Endodermal cell (in vitro differentiated cells): ENCODE measurements at regions not wholly inside any gene's neighbourhood (a gene's known extent, or its start where the extent isn't known, plus 50 kb on each side); places are given as distances from the start of the nearest gene placed in this dataset.
A peak's percentile ranks its signal among the peaks of the same experiment; 100 is the strongest.

Experiments
- DNase-seq: peaks from one replicate; pipeline ENCODE4 v3.0.0-alpha.2; 2017
- H3K27ac ChIP-seq: 2 replicates; pipeline ENCODE4 v1.5.1; 2013; ENCODE audit warnings: mild to moderate bottlenecking, low read depth, low read length, moderate library complexity
- H3K27me3 ChIP-seq: 2 replicates; pipeline ENCODE4 v1.6.1; 2013; ENCODE audit warnings: mild to moderate bottlenecking, low read length, moderate library complexity; ENCODE audit not compliant: insufficient read depth, control insufficient read depth, poor library complexity, severe bottlenecking
- H3K36me3 ChIP-seq: 2 replicates; pipeline ENCODE4 v1.7.0; 2013; ENCODE audit warnings: mild to moderate bottlenecking, low read length, moderate library complexity; ENCODE audit not compliant: control insufficient read depth, insufficient read depth
- H3K4me1 ChIP-seq: one replicate; pipeline ENCODE4 v1.7.0; 2013; ENCODE audit warnings: low read length; ENCODE audit not compliant: control insufficient read depth, insufficient read depth
- H3K4me3 ChIP-seq: 2 replicates; pipeline ENCODE4 v1.5.1; 2013; ENCODE audit warnings: mild to moderate bottlenecking, low read length, moderate library complexity
- H3K9ac ChIP-seq: 2 replicates; pipeline ENCODE4 v1.6.1; 2013; ENCODE audit warnings: mild to moderate bottlenecking, low read length, moderate library complexity; ENCODE audit not compliant: poor library complexity, severe bottlenecking; ENCODE audit errors: extremely low read depth
- H3K9me3 ChIP-seq: 2 replicates; pipeline ENCODE4 v1.6.1; 2013; ENCODE audit warnings: mild to moderate bottlenecking, low read length, moderate library complexity; ENCODE audit not compliant: control insufficient read depth
- H3K27ac Mint-ChIP-seq: 2 replicates; pipeline ENCODE4 v1.8.0; 2020; ENCODE audit warnings: mixed read lengths
- H3K27me3 Mint-ChIP-seq: 2 replicates; pipeline ENCODE4 v1.8.0; 2021; ENCODE audit warnings: mild to moderate bottlenecking, mixed read lengths; ENCODE audit not compliant: insufficient read depth
- H3K36me3 Mint-ChIP-seq: 2 replicates; pipeline ENCODE4 v1.8.0; 2020; ENCODE audit warnings: low read depth, mixed read lengths
- H3K4me1 Mint-ChIP-seq: 2 replicates; pipeline ENCODE4 v1.8.0; 2020; ENCODE audit warnings: mixed read lengths
- H3K4me3 Mint-ChIP-seq: 2 replicates; pipeline ENCODE4 v1.8.0; 2020; ENCODE audit warnings: mild to moderate bottlenecking, moderate library complexity, mixed read lengths
- H3K9me3 Mint-ChIP-seq: 2 replicates; pipeline ENCODE4 v1.8.0; 2020; ENCODE audit warnings: mild to moderate bottlenecking, mixed read lengths
- CTCF ChIP-seq: fragments of 200-600 bp; sonication (generic); conservative IDR thresholded peaks from 2 replicates; pipeline ENCODE4 v1.5.0; 2021; ENCODE audit warnings: antibody characterized with exemption, mild to moderate bottlenecking
- WGBS, 2 experiments: methylation state at CpG; one replicate each; pipeline versions ENCODE4 v1.1.5 to v1.1.7; 2013; ENCODE audit warnings: missing lambda C conversion rate in 2 of 2, mixed read lengths in 1 of 2; ENCODE audit not compliant: insufficient coverage in 1 of 2, insufficient read length in 1 of 2; 5-methylcytosine and 5-hydroxymethylcytosine counted together

GRCh38 chr7:86958380-86958779 is 101.1 kb downstream of the ELAPOR2 start:
- Histone ChIP-seq H3K4me1 (peaks cover 26% of the 10 kb centered on the region), H3K9me3 (peaks cover 23% of the 10 kb centered on the region), H3K4me3 (peak overlapping the region; percentile 50), H3K36me3 (peaks cover 23% of the 10 kb centered on the region), H3K9ac (no peak overlapping the region), H3K27ac (no peak overlapping the region), H3K27me3 (no peaks in the 10 kb centered on the region)
- Mint-ChIP-seq H3K4me1 (peaks cover 57% of the 10 kb centered on the region), H3K9me3 (peaks cover 20% of the 10 kb centered on the region), H3K4me3 (no peak overlapping the region), H3K27ac (no peak overlapping the region), H3K27me3 (no peaks in the 10 kb centered on the region), H3K36me3 (peaks cover 20% of the 10 kb centered on the region)
- DNase-seq: no peak
- WGBS, 2 experiments: 70 to 97% methylated on average over 2 of the region's 2 CpGs
- no peak for TF ChIP-seq CTCF

GRCh38 chr7:86956567-86956966 is 102.9 kb downstream of the ELAPOR2 start:
- no peak overlapping the region for H3K27ac Mint-ChIP-seq
- no peak for DNase-seq
- Histone ChIP-seq H3K36me3 (peaks cover 32% of the 10 kb centered on the region), H3K27me3 (no peaks in the 10 kb centered on the region), H3K9me3 (peaks cover 23% of the 10 kb centered on the region), H3K4me1 (peaks cover 14% of the 10 kb centered on the region), H3K27ac (no peak overlapping the region), H3K9ac (no peak overlapping the region), H3K4me3 (no peak overlapping the region)
- H3K9me3 Mint-ChIP-seq: peaks cover 20% of the 10 kb centered on the region
- no peaks in the 10 kb centered on the region for H3K27me3 Mint-ChIP-seq
- WGBS, 2 experiments: 50 to 73% methylated on average over 1 to 4 of the region's 4 CpGs
- H3K36me3 Mint-ChIP-seq: peaks cover 27% of the 10 kb centered on the region
- H3K4me1 Mint-ChIP-seq: peaks cover 52% of the 10 kb centered on the region
- H3K4me3 Mint-ChIP-seq: no peak overlapping the region
- TF ChIP-seq CTCF: no peak

- DNase-seq: no peak
- no peak overlapping the region for H3K4me3 Mint-ChIP-seq
- Histone ChIP-seq H3K4me3 (no peak overlapping the region), H3K27me3 (no peaks in the 10 kb centered on the region), H3K4me1 (peaks cover 8% of the 10 kb centered on the region), H3K27ac (no peak overlapping the region), H3K36me3 (peaks cover 35% of the 10 kb centered on the region), H3K9ac (no peak overlapping the region), H3K9me3 (peaks cover 23% of the 10 kb centered on the region)
- 100% methylated on average over 1 of the region's 1 CpG; no CpG with 5 or more reads in 1 of the 2 experiments for WGBS, 2 experiments
- TF ChIP-seq CTCF: no peak
- H3K36me3 Mint-ChIP-seq: peaks cover 27% of the 10 kb centered on the region
- H3K27ac Mint-ChIP-seq: no peak overlapping the region
- H3K4me1 Mint-ChIP-seq: peaks cover 50% of the 10 kb centered on the region
- no peaks in the 10 kb centered on the region for H3K27me3 Mint-ChIP-seq
- peaks cover 20% of the 10 kb centered on the region for H3K9me3 Mint-ChIP-seq
Measured at GRCh38 chr7:86955895-86956503, 103.5 kb downstream of the ELAPOR2 start.
